ENCODE measurements at regions not wholly inside any gene's neighbourhood (a gene's known extent, or its start where the extent isn't known, plus 50 kb on each side); places are given as distances from the start of the nearest gene placed in this dataset.

- TF ChIP-seq GRHL1 (CRISPR knock-in tag; conservative IDR thresholded peaks at IDR 0.05) (no peak), ZNF562 (CRISPR knock-in tag; IDR thresholded peaks at IDR 0.05; ENCODE audit: borderline replicate concordance) (no peak)
Measured at GRCh38 chr16:5763176-5763575, 665.6 kb upstream of the EEF2KMT start (continued).

GRCh38 chr16:5762362-5762761 is 664.8 kb upstream of the EEF2KMT start:
- H3K36me3 ChIP-seq (replicated peaks in 1 of 2; ENCODE audit: control insufficient read depth in 1 of 2, insufficient read depth in 2 of 2, low read length in 2 of 2): no peaks in the 10 kb centered on the region
- no peak for ATAC-seq
- intact Hi-C loops (cut with micrococcal nuclease; ENCODE audit: unreplicated experiment): no loop called here
- no peak overlapping the region for H3K9ac ChIP-seq (ENCODE audit: insufficient read depth, low read depth, low read length)
- H4K20me1 ChIP-seq (ENCODE audit: insufficient read depth, low read length): no peaks in the 10 kb centered on the region
- no peak for FAIRE-seq
- H3K27me3 ChIP-seq (ENCODE audit: control insufficient read depth in 1 of 2, insufficient read depth in 2 of 2, low read length in 2 of 2): no peaks in the 10 kb centered on the region
- ChIA-PET CTCF (ENCODE audit: low intra/inter-chr PET ratio, low total read pairs) (no interaction called here), POLR2A (no interaction called here)
- no peak overlapping the region for H3K4me3 ChIP-seq (replicated peaks in 1 of 3; ENCODE audit: insufficient read depth in 1 of 3, low read depth in 2 of 3, low read length in 3 of 3)
- no TSS peak for BruUV-seq (replicated peaks)
- no peaks in the 10 kb centered on the region for H3K79me2 ChIP-seq (ENCODE audit: insufficient read depth, low read length)
- in situ Hi-C loops (cut with HindIII; ENCODE audit: extremely low pct_ligation_motif_present, low pct_unique_long_range_greater_than_20kb): no loop called here
- no peak for DNase-seq (ENCODE audit: low spot score)
- H3K27ac ChIP-seq (ENCODE audit: extremely low read length, insufficient read depth, low read length): no peak overlapping the region
- no peak overlapping the region for H2AFZ ChIP-seq (ENCODE audit: low read length)
- H3K9me3 ChIP-seq (ENCODE audit: low read length): no peaks in the 10 kb centered on the region
- H3K4me2 ChIP-seq (ENCODE audit: low read depth, low read length): no peak overlapping the region
- TF ChIP-seq EHMT2 (IDR thresholded peaks at IDR 0.05; ENCODE audit: borderline replicate concordance, low read depth, low read length) (no peak), ZNF569 (CRISPR knock-in tag; IDR thresholded peaks at IDR 0.05; ENCODE audit: borderline replicate concordance) (no peak), ELF1 (CRISPR knock-in tag; IDR thresholded peaks at IDR 0.05) (no peak), JUN (CRISPR knock-in tag; IDR thresholded peaks at IDR 0.05) (no peak), ATF1 (CRISPR knock-in tag; IDR thresholded peaks at IDR 0.05) (no peak)
- no peaks in the 10 kb centered on the region for H3K4me1 ChIP-seq (ENCODE audit: insufficient read depth, low read length)
- 42% methylated on average over 10 of the region's 10 CpGs for WGBS (ENCODE audit: low lambda C conversion rate)

Measured in HepG2 (cell line).